GM21423 (cell line): ENCODE measurements at regions not wholly inside any gene's neighbourhood (a gene's known extent, or its start where the extent isn't known, plus 50 kb on each side); places are given as distances from the start of the nearest gene placed in this dataset.

Source experiments
- ATAC-seq: cut with Tn5 transposase; IDR thresholded peaks from one replicate; pipeline ENCODE4 v1.9.1; 2021; ENCODE audit warnings: mild to moderate bottlenecking, moderate library complexity; ENCODE audit not compliant: unreplicated experiment

DNA sequence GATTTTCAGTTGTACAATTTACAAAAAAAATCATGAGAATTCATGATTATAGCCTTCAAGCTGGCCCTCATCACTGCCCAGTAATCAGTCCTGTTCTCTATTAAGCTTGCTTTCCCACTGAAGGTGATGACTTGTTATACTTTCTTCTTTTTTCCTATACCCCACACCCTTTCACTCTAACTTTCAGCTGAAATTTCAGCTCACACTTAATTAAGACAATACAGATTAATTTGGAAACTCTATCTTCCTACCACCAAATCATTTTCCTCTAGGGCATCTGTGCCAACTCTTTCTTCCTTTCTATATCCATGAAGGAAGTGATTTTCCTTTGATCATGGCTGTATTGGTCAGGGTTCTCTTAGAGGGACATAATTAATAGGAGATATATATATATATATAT lies 449.9 kb downstream of the CD109 start:
- ATAC-seq, result no peak

- no peak for ATAC-seq
These were observed 441.9 kb downstream of the CD109 start for GRCh38 chr6:74137911-74138310.

GRCh38 chr6:74134327-74134726 lies 438.3 kb downstream of the CD109 start:
- no peak for ATAC-seq

GRCh38 chr6:74133073-74133472 lies 437.1 kb downstream of the CD109 start:
- no peak for ATAC-seq

GRCh38 chr6:74130641-74131040 lies 434.6 kb downstream of the CD109 start:
- ATAC-seq, result no peak

DNA sequence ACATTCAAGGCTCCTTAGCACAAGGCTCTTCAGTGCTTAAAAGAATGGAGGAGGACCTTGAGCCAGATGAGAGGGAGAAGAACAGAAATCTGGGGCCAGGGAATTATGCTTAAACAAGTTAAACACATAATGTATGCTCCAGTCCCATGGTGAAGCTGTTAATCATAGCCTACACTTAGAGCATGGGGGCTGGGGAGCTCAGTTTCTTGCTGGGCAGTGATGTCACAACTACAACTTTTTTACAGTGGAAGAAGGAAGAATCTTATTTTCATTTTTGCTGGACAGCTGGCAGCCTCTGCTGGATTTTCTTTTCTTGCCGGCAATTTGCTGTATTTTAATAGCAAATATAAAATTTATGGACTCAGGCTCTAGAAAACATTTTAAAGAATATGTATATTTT lies 432.5 kb downstream of the CD109 start:
- ATAC-seq, result no peak

GRCh38 chr6:74117113-74117512 lies 421.1 kb downstream of the CD109 start:
- no peak for ATAC-seq

DNA sequence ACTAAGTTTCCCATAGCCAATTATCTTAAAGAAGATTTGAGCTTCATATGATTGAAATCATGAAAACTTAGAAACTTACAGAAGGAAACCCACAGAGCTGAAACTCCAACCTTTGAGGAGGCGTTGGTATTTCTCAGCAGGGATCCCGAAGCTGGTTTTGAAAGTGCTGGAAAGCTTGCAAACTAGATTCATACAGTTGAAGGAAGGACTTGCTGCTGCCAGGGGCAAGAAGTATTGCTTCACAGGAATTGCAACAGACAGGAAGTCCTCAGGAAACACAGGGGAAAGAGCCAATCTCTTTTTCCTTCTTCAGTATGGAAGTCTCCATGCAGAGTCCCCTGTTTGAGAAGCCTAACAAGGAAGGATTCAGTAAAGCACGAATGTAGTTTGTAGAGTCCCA lies 419.7 kb downstream of the CD109 start:
- no peak for ATAC-seq

- ATAC-seq, result peak; percentile 59
These were observed 418.4 kb downstream of the CD109 start for GRCh38 chr6:74114428-74114827.

DNA sequence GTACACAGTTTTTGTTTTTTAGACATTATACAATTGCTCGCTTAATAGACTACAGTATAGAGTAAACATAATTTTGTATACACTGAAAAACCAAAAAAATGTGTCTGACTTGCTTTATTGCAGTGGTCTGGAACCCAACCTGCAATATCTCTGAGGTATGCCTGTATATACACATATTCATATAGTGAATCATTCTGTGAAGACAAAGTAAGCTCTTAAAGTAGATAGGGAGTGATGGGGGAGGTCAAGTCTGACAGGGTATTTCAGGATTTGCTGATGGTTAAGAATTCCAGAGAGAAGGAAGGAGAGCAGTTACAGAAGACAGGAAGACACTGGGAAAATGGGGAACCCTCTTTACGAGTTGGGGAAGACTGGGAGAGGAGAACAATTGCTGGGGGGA lies 417.9 kb downstream of the CD109 start:
- no peak for ATAC-seq

DNA sequence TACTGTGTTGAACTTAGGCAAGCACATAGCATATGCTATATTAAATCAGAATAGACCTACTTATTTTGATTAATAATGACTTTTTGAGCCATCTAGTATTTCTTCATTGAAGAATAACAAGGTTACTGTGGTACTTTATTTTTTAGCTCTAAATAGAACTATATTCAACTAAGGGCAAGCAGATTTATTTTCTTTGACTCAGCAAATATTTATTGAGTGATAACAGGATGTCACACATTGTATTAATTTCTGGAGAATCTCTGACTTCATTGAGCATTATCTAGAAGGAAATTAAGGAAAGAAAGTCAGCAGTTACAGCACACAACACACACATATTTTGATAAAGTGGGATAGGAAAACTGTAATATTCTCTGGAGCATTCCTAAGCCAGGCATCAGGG lies 407.4 kb downstream of the CD109 start:
- no peak for ATAC-seq

DNA sequence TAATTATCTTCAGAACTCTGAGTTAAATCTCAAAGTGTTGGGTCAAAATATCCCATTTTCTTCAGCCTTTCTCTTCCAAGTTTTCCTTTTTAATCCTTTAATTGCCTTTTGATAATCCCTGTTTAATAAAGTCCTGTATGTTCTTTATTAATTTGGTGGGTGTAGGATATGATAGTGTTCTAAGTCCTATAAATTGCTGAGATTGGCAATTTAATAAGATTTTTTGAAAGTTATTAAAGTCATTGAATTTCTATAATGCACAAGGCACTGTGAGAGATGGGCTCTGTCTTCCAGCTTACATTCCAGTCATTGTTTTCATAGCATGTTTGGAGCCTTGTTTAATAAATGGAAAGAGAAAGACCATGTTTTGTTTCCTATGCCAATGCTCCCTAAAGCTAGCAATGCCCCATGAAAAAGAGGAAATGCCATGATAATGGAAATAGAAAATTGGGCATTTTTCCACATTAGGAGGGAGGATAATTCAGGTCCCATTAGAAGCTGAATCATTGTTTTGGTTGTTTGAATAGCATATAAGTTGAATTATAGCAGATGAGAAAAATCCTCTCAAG lies 404.8 kb downstream of the CD109 start:
- ATAC-seq, result no peak

GRCh38 chr6:74096329-74096728 lies 400.3 kb downstream of the CD109 start:
- ATAC-seq, result no peak

DNA sequence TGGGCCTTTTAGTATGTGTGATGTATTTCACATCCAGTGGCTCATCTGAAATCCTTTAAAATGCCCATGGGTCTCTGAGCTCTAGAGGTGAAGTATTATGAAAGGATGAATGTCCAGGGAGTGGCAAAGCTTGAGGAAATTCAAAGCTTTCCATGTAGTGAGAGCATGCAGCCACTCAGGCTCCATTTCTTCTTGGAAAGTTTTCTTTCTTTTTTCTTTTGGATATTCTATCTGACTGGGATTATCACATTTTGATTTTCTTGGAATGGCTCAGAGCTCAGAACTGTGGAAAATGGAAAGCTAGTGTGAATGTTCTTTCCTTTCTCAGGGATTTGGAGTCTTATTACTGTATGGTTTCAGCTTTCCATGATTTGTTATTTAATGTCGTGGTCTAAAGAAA lies 397.4 kb downstream of the CD109 start:
- no peak for ATAC-seq

GRCh38 chr6:74091794-74092157 lies 395.8 kb downstream of the CD109 start:
- peak; percentile 9 for ATAC-seq

DNA sequence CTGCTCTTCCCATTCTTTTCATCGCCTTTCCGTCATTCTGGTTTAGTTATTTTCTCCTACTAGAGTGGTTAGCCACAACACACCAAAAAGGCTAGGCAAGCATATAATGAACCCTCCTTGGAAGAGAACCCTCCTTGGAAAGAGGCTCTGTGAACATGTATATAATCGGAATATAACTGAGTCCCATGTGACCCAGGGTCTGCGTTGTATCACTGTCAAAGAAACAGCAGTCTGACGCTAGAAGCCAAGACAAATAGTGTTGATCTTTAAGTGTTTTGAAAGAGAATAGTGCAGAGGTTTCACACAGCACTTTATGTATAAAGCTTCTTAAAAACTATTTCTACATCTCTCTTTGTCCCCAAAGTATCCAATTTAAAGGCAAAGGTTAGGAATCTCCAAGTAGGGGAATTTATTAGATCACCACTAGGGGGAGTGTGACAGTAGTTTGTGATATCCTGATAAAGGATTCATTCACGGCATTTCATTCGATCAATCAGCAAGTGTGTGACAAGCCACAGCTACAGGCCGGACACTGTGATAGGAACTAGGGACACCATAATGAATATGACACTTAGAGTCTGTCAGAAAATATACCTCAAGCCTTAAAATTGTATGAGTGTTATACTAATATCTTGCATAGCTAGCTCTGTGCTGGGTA lies 395.3 kb downstream of the CD109 start:
- peak; percentile 60 for ATAC-seq

DNA sequence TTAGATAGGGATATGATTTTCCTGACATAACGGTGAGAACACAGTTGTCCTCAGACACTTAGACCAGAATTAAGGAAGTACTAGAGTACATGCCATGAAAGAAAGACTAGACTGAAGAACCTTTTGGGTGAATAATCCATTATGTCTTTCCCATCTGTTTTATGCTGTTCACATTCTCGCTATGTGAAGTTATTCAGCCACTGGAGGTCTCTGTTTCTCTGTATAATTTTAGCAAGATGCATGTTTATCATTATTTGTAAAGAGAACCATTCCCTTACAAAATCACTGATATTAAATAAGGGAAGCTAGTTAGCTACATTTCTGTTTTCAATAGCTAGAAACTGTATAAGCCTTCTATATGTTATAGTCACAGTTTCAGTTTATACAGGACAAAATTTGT lies 391.9 kb downstream of the CD109 start:
- ATAC-seq, result no peak

GRCh38 chr6:74075896-74076295 lies 379.9 kb downstream of the CD109 start:
- no peak for ATAC-seq

- no peak for ATAC-seq
These were observed 379.3 kb downstream of the CD109 start for GRCh38 chr6:74075323-74075722.

DNA sequence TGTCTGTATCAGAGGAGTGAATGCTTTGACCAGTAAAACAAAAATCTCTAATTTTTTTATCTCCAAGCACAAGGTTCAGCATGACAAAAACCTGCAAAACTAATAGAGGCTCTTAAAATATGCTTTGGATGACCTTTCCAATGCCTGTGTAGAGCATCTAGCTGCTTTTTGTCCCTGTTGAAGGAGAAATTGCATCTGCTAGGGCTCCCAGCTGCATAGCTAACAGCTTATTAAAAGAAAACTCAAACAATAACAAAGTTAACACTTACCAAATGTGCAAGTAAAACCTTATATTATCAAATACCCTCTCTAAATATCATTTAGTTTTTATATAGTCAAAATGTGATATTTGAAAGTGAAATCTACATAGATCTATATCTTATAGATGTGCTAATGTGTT lies 378.6 kb downstream of the CD109 start:
- ATAC-seq, result no peak

DNA sequence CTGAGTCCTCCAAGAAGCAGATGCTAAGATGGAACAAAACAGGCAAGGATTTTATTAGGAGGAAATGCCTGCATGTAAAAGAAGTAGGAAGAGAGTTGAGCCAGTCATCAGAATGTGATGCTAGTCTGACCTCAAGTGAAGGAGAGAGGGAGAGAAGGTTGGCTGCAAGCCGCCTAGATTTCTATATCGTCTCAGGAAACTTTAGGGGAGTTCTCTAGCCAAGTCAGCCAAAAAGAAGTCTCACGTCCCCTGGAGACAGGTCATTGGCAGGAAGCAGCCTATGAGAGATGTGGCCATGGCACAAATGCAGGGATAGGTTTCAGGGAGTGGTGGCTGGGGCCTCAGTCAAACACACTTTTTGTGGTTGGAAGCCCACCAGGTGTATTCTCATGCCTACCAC lies 378.0 kb downstream of the CD109 start:
- ATAC-seq, result no peak

DNA sequence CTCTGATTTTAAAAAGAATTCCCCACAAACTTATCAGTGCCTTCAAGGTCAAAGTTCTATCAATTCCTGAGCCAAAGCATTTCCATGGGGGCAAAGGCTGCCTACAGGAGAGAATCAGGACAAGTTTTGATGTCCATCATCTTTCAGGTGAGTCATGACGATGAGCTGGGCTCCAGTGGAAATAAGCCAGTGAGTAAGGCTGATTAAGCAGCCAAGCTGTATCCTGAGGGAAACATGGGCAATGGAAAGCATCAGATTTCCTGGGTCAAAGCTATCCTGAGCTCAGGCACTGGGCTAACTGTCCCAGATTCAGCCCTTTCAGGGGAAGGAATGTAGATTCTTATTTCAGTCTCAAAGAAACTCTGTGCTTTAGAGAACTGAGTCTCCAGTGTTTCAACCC lies 377.4 kb downstream of the CD109 start:
- ATAC-seq, result no peak

DNA sequence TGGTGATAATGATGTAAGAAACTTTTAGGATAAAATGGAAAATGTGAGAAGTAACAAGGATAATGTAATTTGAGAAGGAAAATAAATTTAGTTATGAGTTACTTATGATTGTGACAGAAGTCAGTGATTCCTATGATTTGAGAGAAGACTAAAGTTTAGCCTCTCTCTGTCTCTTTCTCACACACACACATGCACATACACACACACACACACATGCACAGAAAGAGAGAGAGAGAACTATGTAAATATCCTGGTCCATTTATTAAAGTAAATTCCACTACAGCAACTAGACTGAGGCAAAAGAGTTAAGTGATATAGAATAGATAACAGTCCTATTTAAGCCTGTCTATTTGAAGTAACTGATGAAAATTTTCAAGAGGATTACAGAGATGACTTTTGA lies 375.2 kb downstream of the CD109 start:
- ATAC-seq, result no peak
